ENCODE measurements at regions not wholly inside any gene's neighbourhood (a gene's known extent, or its start where the extent isn't known, plus 50 kb on each side); places are given as distances from the start of the nearest gene placed in this dataset.
A peak's percentile ranks its signal among the peaks of the same experiment; 100 is the strongest.

DNA sequence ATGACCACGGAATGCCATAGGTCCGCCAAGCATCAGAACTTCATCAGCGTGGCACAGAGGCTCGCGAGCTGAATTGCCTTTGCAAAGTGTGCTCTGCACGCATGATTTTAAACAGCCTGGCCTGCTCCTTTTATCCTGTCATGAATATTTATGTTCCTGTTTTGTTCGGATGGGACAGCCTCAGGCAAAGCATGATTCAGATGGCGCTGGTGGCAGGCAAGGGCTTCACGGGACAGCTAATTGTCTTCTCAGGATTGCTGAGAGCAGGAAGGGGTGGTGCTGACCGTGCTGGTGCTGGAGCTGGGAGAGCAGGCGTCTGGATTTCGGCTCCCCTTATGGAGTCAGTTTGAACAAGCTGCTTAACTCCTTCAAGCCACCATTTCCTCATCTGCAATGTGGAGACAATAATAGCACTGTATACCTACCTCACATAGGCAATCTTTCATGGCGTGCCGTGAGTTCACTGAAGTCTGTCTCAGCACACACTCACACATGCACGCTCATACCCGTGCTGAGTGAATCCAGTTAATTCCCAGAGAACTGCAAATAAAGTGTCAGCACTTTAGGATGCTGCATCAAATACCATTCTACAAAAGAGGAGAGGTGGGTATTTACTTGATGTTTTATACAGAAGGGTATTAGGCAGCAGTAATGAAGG, 79.7 kb upstream of the APCDD1 start:
- TF ChIP-seq, protein P1, sequence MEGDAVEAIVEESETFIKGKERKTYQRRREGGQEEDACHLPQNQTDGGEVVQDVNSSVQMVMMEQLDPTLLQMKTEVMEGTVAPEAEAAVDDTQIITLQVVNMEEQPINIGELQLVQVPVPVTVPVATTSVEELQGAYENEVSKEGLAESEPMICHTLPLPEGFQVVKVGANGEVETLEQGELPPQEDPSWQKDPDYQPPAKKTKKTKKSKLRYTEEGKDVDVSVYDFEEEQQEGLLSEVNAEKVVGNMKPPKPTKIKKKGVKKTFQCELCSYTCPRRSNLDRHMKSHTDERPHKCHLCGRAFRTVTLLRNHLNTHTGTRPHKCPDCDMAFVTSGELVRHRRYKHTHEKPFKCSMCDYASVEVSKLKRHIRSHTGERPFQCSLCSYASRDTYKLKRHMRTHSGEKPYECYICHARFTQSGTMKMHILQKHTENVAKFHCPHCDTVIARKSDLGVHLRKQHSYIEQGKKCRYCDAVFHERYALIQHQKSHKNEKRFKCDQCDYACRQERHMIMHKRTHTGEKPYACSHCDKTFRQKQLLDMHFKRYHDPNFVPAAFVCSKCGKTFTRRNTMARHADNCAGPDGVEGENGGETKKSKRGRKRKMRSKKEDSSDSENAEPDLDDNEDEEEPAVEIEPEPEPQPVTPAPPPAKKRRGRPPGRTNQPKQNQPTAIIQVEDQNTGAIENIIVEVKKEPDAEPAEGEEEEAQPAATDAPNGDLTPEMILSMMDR (IDR thresholded peaks at IDR 0.05; ENCODE audit: insufficient read depth, low read depth, low read length), result no peak

GRCh38 chr18:10376731-10377130, 77.7 kb upstream of the APCDD1 start:
- DNase-seq (ENCODE audit: low read depth), result no peak
- H3K4me3 ChIP-seq (ENCODE audit: low read depth, low read length), result no peak overlapping the region
- TF ChIP-seq, protein P1 (IDR thresholded peaks at IDR 0.05; ENCODE audit: insufficient read depth, low read depth, low read length), result no peak

More for the DNA sequence above, 79.7 kb upstream of the APCDD1 start:
- H3K4me3 ChIP-seq (ENCODE audit: low read depth, low read length), result no peak overlapping the region
- peak; percentile 61 for DNase-seq (ENCODE audit: low read depth)

GRCh38 chr18:10377956-10378355, 76.5 kb upstream of the APCDD1 start:
- TF ChIP-seq, protein P1 (IDR thresholded peaks at IDR 0.05; ENCODE audit: insufficient read depth, low read depth, low read length), result no peak
- no peak overlapping the region for H3K4me3 ChIP-seq (ENCODE audit: low read depth, low read length)
- peak; percentile 49 for DNase-seq (ENCODE audit: low read depth)

GRCh38 chr18:10378688-10379420, 75.6 kb upstream of the APCDD1 start:
- TF ChIP-seq, protein P1 (IDR thresholded peaks at IDR 0.05; ENCODE audit: insufficient read depth, low read depth, low read length), result no peak
- H3K4me3 ChIP-seq (ENCODE audit: low read depth, low read length), result no peak overlapping the region
- DNase-seq (ENCODE audit: low read depth), result peak; percentile 56

GRCh38 chr18:10379522-10379921, 74.9 kb upstream of the APCDD1 start:
- H3K4me3 ChIP-seq (ENCODE audit: low read depth, low read length), result no peak overlapping the region
- peak; percentile 67 for DNase-seq (ENCODE audit: low read depth)
- TF ChIP-seq, protein P1 (IDR thresholded peaks at IDR 0.05; ENCODE audit: insufficient read depth, low read depth, low read length), result no peak

DNA sequence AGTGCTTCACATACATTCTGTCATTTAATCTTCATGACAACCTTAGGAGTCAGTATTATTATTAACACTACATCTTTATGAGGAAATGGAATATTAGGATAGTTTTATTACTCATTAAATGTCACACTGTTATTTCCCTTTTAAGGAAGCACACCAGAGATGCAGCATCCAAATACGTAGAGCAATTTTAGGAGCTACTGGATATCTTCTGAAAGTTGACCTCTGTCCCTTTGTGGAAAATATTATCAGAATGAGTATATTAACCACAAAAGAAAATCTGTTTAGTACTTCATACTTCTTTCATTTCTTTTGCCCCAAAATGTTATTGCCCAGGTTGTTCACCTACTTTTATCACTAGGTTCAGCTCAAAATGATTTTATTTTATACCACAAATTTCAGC, 72.9 kb upstream of the APCDD1 start:
- H3K4me3 ChIP-seq (ENCODE audit: low read depth, low read length), result no peak overlapping the region
- TF ChIP-seq, protein P1 (IDR thresholded peaks at IDR 0.05; ENCODE audit: insufficient read depth, low read depth, low read length), result no peak
- DNase-seq (ENCODE audit: low read depth), result no peak
